ENCODE measurements at regions not wholly inside any gene's neighbourhood (a gene's known extent, or its start where the extent isn't known, plus 50 kb on each side); places are given as distances from the start of the nearest gene placed in this dataset.

DNA sequence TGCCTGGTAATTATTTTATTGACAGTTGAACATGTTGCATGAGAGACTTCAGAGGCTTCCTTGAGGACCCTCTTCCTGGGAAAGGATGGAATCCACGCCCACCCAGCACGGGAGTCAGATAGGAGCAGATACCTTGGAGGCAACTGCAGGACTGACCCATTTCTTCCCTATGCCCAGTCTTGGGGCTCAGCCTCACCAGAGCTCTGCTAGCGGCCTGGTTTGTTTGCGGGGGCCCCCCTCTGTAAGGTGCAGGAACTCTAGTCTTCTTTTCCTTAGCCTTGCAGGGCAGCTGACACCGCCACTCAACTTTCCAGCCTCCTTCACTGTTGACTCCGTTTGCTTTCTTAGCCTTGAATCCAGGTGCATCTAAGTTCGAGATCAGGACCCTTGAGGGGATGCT, 1032.8 kb downstream of the BRD1 start:
- TF ChIP-seq CTCF (tag by site-specific recombination; IDR thresholded peaks at IDR 0.05) (no peak), ZNF707 (tag by site-specific recombination; IDR thresholded peaks at IDR 0.05) (no peak), ZFP41 (tag by site-specific recombination; IDR thresholded peaks at IDR 0.05; ENCODE audit: borderline replicate concordance) (no peak), ZNF776 (tag by site-specific recombination; IDR thresholded peaks at IDR 0.05; ENCODE audit: borderline replicate concordance) (no peak), ZNF580 (tag by site-specific recombination; IDR thresholded peaks at IDR 0.05) (no peak), ZNF530 (tag by site-specific recombination; IDR thresholded peaks at IDR 0.05; ENCODE audit: low read depth) (no peak), IKZF3 (tag by site-specific recombination; IDR thresholded peaks at IDR 0.05) (no peak), ZSCAN30 (tag by site-specific recombination; IDR thresholded peaks at IDR 0.05) (no peak), ZNF16 (tag by site-specific recombination; IDR thresholded peaks at IDR 0.05; ENCODE audit: low read depth) (no peak)
- TF ChIP-seq, protein P1, sequence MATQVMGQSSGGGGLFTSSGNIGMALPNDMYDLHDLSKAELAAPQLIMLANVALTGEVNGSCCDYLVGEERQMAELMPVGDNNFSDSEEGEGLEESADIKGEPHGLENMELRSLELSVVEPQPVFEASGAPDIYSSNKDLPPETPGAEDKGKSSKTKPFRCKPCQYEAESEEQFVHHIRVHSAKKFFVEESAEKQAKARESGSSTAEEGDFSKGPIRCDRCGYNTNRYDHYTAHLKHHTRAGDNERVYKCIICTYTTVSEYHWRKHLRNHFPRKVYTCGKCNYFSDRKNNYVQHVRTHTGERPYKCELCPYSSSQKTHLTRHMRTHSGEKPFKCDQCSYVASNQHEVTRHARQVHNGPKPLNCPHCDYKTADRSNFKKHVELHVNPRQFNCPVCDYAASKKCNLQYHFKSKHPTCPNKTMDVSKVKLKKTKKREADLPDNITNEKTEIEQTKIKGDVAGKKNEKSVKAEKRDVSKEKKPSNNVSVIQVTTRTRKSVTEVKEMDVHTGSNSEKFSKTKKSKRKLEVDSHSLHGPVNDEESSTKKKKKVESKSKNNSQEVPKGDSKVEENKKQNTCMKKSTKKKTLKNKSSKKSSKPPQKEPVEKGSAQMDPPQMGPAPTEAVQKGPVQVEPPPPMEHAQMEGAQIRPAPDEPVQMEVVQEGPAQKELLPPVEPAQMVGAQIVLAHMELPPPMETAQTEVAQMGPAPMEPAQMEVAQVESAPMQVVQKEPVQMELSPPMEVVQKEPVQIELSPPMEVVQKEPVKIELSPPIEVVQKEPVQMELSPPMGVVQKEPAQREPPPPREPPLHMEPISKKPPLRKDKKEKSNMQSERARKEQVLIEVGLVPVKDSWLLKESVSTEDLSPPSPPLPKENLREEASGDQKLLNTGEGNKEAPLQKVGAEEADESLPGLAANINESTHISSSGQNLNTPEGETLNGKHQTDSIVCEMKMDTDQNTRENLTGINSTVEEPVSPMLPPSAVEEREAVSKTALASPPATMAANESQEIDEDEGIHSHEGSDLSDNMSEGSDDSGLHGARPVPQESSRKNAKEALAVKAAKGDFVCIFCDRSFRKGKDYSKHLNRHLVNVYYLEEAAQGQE (tag by site-specific recombination; IDR thresholded peaks at IDR 0.05), result no peak
- TF ChIP-seq, protein P2, sequence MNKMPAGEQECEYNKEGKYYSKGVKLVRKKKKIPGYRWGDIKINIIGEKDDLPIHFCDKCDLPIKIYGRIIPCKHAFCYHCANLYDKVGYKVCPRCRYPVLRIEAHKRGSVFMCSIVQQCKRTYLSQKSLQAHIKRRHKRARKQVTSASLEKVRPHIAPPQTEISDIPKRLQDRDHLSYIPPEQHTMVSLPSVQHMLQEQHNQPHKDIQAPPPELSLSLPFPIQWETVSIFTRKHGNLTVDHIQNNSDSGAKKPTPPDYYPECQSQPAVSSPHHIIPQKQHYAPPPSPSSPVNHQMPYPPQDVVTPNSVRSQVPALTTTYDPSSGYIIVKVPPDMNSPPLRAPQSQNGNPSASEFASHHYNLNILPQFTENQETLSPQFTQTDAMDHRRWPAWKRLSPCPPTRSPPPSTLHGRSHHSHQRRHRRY (tag by site-specific recombination; IDR thresholded peaks at IDR 0.05), result no peak
